SK-N-MC (cell line): ENCODE measurements at regions not wholly inside any gene's neighbourhood (a gene's known extent, or its start where the extent isn't known, plus 50 kb on each side); places are given as distances from the start of the nearest gene placed in this dataset.

Experiments used
- EZH2 ChIP-seq: fragments of 200-600 bp; sonication (generic); IDR thresholded peaks from one replicate; pipeline ENCODE4 v1.6.1; 2017; ENCODE audit warnings: antibody characterized with exemption
- FOXP2 ChIP-seq: optimal IDR thresholded peaks from 2 replicates; pipeline ENCODE3; 2011; ENCODE audit warnings: mild to moderate bottlenecking, moderate library complexity; ENCODE audit not compliant: insufficient read depth; ENCODE audit errors: extremely low read length, control extremely low read depth
- POLR2AphosphoS5 ChIP-seq: IDR thresholded peaks from 2 replicates; pipeline ENCODE4 v1.6.1; 2012; ENCODE audit warnings: mild to moderate bottlenecking, low read depth, low read length, borderline replicate concordance

GRCh38 chr2:235139956-235140800 lies 188.4 kb downstream of the SH3BP4 start:
- TF ChIP-seq POLR2AphosphoS5 (no peak), EZH2 (no peak), FOXP2 (no peak)
